GM12865 (cell line): ENCODE measurements at regions not wholly inside any gene's neighbourhood (a gene's known extent, or its start where the extent isn't known, plus 50 kb on each side); places are given as distances from the start of the nearest gene placed in this dataset.

ENCODE experiments used
- DNase-seq: peaks from one replicate; pipeline ENCODE4 v3.0.0; 2010; ENCODE audit warnings: low read depth
- H3K4me3 ChIP-seq: 2 replicates; pipeline ENCODE4 v1.5.1; 2011; ENCODE audit warnings: mild to moderate bottlenecking, low read depth, low read length, control low read depth
- TF ChIP-seq, protein P1 (sequence below): IDR thresholded peaks from 2 replicates; pipeline ENCODE4 v1.5.1; 2011; ENCODE audit warnings: low read length, control low read depth, low read depth, inconsistent platforms; ENCODE audit not compliant: insufficient read depth; ENCODE audit errors: missing control alignments

DNA sequence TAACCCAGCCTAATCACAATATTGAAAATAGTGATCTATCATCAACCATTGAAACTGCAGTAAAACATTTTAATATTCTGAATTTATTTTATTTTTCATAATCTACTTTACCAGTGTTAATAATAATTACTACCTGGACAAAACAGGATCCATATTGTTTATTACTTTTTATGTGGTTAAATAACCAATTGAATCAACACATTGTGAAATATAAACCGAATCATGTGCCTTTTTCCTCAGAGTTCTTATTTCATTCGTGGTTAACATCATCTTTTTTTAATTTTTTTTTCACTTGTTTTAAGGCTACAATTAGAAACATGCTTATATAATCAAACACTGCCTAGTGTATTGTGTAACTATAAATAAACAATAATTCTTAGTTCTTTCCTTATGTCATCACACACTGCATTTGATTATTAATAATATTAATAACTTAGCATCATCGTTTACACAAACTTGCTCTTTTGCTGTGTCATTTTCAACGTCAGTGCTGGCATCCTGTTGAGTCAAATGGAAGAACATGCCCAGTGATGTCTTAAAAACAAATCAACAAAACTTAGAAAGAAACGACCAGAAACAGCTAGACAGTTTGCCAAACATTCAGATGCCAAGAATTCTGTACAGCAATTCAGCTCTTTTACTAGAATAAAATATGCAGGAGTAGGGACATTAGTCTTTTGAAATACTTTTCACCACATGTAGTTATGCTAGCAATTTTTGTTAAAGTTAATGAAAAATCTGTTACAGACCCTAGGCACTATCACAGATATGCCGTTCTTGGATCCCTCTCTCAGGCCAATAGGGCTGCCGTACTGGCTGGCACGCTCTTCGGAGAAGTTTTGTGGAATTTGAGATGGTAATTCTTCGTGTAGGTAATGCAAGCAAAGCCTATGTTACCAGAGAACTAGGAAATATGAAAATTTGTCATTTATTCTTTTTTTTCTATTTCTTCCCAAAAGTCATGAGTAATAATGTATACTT is 330.4 kb upstream of the SEMA3A start:
- TF ChIP-seq, protein P1, sequence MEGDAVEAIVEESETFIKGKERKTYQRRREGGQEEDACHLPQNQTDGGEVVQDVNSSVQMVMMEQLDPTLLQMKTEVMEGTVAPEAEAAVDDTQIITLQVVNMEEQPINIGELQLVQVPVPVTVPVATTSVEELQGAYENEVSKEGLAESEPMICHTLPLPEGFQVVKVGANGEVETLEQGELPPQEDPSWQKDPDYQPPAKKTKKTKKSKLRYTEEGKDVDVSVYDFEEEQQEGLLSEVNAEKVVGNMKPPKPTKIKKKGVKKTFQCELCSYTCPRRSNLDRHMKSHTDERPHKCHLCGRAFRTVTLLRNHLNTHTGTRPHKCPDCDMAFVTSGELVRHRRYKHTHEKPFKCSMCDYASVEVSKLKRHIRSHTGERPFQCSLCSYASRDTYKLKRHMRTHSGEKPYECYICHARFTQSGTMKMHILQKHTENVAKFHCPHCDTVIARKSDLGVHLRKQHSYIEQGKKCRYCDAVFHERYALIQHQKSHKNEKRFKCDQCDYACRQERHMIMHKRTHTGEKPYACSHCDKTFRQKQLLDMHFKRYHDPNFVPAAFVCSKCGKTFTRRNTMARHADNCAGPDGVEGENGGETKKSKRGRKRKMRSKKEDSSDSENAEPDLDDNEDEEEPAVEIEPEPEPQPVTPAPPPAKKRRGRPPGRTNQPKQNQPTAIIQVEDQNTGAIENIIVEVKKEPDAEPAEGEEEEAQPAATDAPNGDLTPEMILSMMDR: no peak
- DNase-seq: no peak

DNA sequence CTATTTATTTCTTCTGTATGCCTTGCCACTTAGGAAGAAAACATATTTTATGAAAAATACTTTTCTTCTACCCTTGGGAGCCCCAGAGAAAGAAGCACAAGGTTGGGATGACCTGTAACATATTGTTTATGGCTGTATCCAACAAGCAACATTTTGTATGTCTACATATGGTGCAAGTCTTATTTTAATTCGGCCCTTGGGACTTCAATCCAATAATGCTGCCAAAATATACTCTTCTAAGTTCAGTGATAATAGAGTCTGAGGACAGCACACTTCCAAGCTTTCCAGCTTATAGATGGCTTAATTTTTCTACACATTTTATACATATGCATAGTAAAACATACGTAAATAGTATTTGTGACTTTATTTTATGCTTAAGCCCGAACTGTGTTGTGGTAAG is 318.5 kb upstream of the SEMA3A start:
- no peak overlapping the region for H3K4me3 ChIP-seq
- DNase-seq: no peak
- TF ChIP-seq, protein P1: no peak

More for the DNA sequence above, 330.4 kb upstream of the SEMA3A start:
- no peak overlapping the region for H3K4me3 ChIP-seq

DNA sequence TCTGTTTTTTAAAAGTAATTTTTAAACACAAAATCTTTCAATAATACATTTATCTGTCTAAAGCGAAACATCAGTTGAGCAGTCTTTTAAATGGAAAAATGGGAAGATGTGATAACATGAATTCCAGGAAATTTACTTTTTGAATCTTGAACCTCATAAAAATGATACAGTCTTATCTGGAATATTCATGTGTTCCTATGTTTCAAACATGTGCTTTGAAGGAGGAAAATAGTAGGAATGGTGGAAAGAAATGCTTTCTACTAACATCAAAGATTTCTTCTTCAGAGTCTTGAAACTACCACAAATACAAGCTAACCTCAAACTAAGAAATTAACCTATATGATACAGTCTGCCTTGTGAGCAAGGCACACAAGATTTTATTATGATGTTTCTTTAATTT is 317.5 kb upstream of the SEMA3A start:
- DNase-seq: no peak
- TF ChIP-seq, protein P1: no peak
- no peak overlapping the region for H3K4me3 ChIP-seq

DNA sequence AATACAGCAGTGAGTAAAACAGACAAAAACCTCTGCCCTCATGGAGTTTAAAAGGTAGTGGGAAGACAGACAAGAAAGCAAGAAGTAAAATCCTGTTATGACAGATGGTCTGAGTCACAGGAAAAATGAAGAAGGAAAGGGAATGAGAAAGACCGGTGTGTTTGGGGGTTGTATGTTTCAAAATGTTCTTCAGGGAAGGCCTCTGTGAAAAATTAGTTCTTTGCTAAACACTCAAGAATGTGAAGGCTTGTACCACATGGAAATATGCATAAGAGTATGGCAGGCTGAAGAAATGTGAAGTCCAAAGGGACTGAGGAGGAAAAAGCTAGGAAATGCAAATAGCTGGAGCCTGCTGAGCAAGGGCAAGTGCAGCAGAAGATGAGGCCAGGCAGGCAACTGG is 315.9 kb upstream of the SEMA3A start:
- H3K4me3 ChIP-seq: no peak overlapping the region
- TF ChIP-seq, protein P1: no peak
- no peak for DNase-seq

DNA sequence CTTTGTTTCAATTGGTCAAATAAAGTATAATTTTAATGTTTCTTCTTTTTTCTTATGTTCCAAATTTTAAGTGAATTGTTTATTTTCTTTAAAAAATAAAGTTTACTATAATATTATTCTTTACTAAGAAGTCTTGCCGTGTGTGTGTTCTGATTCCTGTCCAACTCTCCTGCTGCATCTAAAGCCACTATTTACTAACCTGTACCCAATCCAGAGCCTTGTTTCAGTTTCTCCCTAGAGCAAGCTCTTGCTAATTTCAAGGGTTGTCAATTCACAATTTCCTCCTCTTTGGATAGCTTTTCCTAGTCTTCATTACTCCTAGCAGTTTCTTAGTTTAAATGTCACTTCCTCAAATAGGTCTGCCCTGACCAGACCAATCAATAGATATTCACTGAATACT is 314.9 kb upstream of the SEMA3A start:
- TF ChIP-seq, protein P1: no peak

DNA sequence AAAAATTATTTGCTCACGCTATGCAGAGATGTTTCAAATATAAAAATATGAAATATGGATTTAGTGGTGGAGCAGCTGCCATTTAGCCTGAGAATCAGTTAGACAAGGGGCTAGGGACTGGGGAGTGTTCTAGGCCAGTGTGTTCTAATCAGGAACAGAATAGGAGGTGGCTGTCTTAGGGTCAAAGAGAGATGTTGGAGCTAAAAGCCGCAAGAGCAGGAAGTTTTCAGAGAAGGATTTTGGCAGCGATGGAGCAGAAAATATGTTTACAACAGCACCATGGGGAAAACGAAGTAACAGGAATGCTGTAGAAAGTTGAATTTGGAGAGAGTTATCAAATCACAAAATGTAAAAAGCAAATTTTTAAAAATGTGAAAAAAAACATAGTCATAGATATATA is 314.0 kb upstream of the SEMA3A start:
- no peak overlapping the region for H3K4me3 ChIP-seq
- DNase-seq: no peak
- TF ChIP-seq, protein P1: no peak

More for the DNA sequence above, 314.9 kb upstream of the SEMA3A start:
- DNase-seq: no peak
- H3K4me3 ChIP-seq: no peak overlapping the region
